Hepatocyte (in vitro differentiated cells): ENCODE measurements at regions not wholly inside any gene's neighbourhood (a gene's known extent, or its start where the extent isn't known, plus 50 kb on each side); places are given as distances from the start of the nearest gene placed in this dataset. TPM values are rescaled to one million over a fixed set of nuclear protein-coding genes. Genes with fewer than 3 reads are reported as not detected.

Experiments
- DNase-seq: peaks from one replicate; pipeline ENCODE4 v3.0.0-alpha.2; 2016; ENCODE audit warnings: low spot score
- H2AFZ ChIP-seq: fragments of 200-600 bp; sonication (generic); 2 replicates; pipeline ENCODE4 v1.6.0; 2016; ENCODE audit warnings: antibody characterized with exemption, mild to moderate bottlenecking
- H3K27ac ChIP-seq: fragments of 200-600 bp; sonication (generic); 2 replicates; pipeline ENCODE4 v1.5.1; 2016; ENCODE audit warnings: mild to moderate bottlenecking
- H3K27me3 ChIP-seq: fragments of 200-600 bp; sonication (generic); 2 replicates; pipeline ENCODE4 v1.6.1; 2016
- H3K36me3 ChIP-seq: fragments of 200-600 bp; sonication (generic); replicated peaks from 2 replicates; pipeline ENCODE4 v1.5.1; 2016; ENCODE audit warnings: low read depth; ENCODE audit not compliant: insufficient read depth
- H3K4me1 ChIP-seq: fragments of 200-600 bp; sonication (generic); 2 replicates; pipeline ENCODE4 v1.5.1; 2016; ENCODE audit warnings: mild to moderate bottlenecking, moderate library complexity; ENCODE audit not compliant: insufficient read depth
- H3K4me2 ChIP-seq: fragments of 200-600 bp; sonication (generic); 2 replicates; pipeline ENCODE4 v1.6.0; 2016
- H3K4me3 ChIP-seq: fragments of 200-600 bp; sonication (generic); 2 replicates; pipeline ENCODE4 v1.5.1; 2016; ENCODE audit warnings: mild to moderate bottlenecking
- H3K79me2 ChIP-seq: fragments of 200-600 bp; sonication (generic); 2 replicates; pipeline ENCODE4 v1.6.0; 2017; ENCODE audit warnings: mild to moderate bottlenecking
- H3K9me2 ChIP-seq: fragments of 200-600 bp; sonication (generic); replicated peaks from 2 replicates; pipeline ENCODE4 v1.6.0; 2017; ENCODE audit warnings: mild to moderate bottlenecking; ENCODE audit not compliant: insufficient read depth
- H3K9me3 ChIP-seq: fragments of 200-600 bp; sonication (generic); 2 replicates; pipeline ENCODE4 v1.5.1; 2016; ENCODE audit warnings: low read depth, mild to moderate bottlenecking
- H4K20me1 ChIP-seq: fragments of 200-600 bp; sonication (generic); 2 replicates; pipeline ENCODE4 v1.6.0; 2016; ENCODE audit warnings: mild to moderate bottlenecking; ENCODE audit not compliant: insufficient read depth, poor library complexity, severe bottlenecking
- CTCF ChIP-seq: fragments of 200-600 bp; sonication (generic); IDR thresholded peaks from 2 replicates; pipeline ENCODE4 v1.5.1; 2016; ENCODE audit warnings: antibody characterized with exemption, mild to moderate bottlenecking; ENCODE audit not compliant: poor library complexity
- EZH2 ChIP-seq: fragments of 200-600 bp; sonication (generic); IDR thresholded peaks from 2 replicates; pipeline ENCODE4 v1.6.1; 2016; ENCODE audit warnings: antibody characterized with exemption, mild to moderate bottlenecking, borderline replicate concordance
- EZH2phosphoT487 ChIP-seq: fragments of 200-600 bp; sonication (generic); IDR thresholded peaks from one replicate; pipeline ENCODE4 v1.6.1; 2018; ENCODE audit warnings: antibody characterized with exemption, mild to moderate bottlenecking, low read depth, moderate library complexity; ENCODE audit not compliant: unreplicated experiment, severe bottlenecking
- WGBS: methylation state at CpG from one replicate; pipeline ENCODE4 v1.1.6; 2016; ENCODE audit warnings: low lambda C conversion rate; ENCODE audit errors: missing lambda C conversion rate; 5-methylcytosine and 5-hydroxymethylcytosine counted together
- small RNA-seq: library from RNA; depleted of rRNA; stranded (forward); fragments of <200 nt; gene quantifications from one replicate; pipeline ENCODE3, GENCODE V24; 2014

DNA sequence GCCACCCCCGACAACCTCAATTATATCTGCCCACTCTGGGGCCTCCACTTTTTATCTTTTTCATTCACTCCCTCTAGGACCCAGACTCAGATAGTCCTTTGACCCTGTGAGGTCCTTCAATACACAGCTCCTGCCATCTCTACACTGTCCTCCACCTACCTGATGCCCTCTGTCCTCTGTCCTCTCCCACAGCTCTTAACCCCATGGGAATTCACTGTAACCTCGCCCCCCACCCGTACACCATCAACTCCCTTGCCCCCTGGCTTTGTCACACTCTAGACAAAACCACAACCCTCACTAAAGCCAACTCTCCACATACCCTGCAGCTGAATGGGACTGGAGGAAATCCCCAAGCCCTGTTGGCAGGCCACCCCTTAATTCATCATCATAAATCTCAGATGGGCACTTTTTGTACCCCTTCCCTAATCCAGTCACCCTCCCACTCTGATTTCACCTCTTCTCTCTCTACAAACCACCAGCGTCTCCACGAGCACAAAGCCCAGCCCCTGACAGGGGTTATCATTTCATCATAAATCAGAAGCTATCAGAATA lies 52.3 kb upstream of the ENPP6 start:
- 71% methylated on average over 5 of the region's 5 CpGs for WGBS
- no peak overlapping the region for H3K4me2 ChIP-seq
- DNase-seq = no peak

DNA sequence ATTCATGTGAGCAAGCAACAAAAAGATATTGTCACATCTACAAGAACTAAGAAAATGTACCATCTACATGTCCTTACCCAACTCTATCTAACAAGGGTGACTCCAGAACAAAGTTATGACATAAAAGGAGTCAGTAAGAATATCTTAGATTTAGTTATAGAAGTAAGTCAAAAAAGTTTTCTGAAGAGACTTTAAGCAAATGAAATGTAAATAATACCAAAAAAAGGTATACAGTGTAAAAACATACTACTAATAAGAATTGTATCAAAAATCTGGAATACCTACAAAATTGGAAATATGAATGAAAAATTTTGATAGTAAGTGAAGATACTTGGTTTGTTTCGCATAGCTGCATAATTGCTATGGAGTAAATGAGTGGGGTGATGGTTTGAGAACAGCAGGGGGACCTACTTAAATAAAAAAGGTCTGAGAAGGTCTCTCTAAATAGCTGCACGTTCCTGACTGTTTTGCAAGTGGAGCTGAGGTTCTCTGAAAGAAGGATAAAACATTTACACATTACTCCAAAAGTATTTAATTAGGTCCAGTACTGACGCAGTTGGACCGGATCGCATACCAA lies 51.0 kb upstream of the ENPP6 start:
- no peak for DNase-seq
- no peak overlapping the region for H3K4me2 ChIP-seq
- H3K4me1 ChIP-seq = no peaks in the 10 kb centered on the region
- no peaks in the 10 kb centered on the region for H4K20me1 ChIP-seq
- H3K36me3 ChIP-seq = no peaks in the 10 kb centered on the region
- no peaks in the 10 kb centered on the region for H3K9me2 ChIP-seq
- no peak overlapping the region for H3K4me3 ChIP-seq
- 85% methylated on average over 5 of the region's 5 CpGs for WGBS
- no peak overlapping the region for H2AFZ ChIP-seq
- no peak for TF ChIP-seq EZH2
- TF ChIP-seq CTCF = no peak
- no peak for TF ChIP-seq EZH2phosphoT487
- H3K27me3 ChIP-seq = no peaks in the 10 kb centered on the region
- H3K27ac ChIP-seq = no peak overlapping the region
- H3K79me2 ChIP-seq = no peaks in the 10 kb centered on the region
- H3K9me3 ChIP-seq = no peaks in the 10 kb centered on the region

More for the DNA sequence above, 52.3 kb upstream of the ENPP6 start:
- Histone ChIP-seq H3K79me2 (no peaks in the 10 kb centered on the region), H3K4me1 (no peaks in the 10 kb centered on the region), H2AFZ (no peak overlapping the region), H3K9me2 (no peaks in the 10 kb centered on the region), H3K36me3 (no peaks in the 10 kb centered on the region), H3K9me3 (no peaks in the 10 kb centered on the region), H4K20me1 (no peaks in the 10 kb centered on the region), H3K4me3 (no peak overlapping the region), H3K27me3 (no peaks in the 10 kb centered on the region), H3K27ac (no peak overlapping the region)
- TF ChIP-seq CTCF (no peak), EZH2 (no peak), EZH2phosphoT487 (no peak)

DNA sequence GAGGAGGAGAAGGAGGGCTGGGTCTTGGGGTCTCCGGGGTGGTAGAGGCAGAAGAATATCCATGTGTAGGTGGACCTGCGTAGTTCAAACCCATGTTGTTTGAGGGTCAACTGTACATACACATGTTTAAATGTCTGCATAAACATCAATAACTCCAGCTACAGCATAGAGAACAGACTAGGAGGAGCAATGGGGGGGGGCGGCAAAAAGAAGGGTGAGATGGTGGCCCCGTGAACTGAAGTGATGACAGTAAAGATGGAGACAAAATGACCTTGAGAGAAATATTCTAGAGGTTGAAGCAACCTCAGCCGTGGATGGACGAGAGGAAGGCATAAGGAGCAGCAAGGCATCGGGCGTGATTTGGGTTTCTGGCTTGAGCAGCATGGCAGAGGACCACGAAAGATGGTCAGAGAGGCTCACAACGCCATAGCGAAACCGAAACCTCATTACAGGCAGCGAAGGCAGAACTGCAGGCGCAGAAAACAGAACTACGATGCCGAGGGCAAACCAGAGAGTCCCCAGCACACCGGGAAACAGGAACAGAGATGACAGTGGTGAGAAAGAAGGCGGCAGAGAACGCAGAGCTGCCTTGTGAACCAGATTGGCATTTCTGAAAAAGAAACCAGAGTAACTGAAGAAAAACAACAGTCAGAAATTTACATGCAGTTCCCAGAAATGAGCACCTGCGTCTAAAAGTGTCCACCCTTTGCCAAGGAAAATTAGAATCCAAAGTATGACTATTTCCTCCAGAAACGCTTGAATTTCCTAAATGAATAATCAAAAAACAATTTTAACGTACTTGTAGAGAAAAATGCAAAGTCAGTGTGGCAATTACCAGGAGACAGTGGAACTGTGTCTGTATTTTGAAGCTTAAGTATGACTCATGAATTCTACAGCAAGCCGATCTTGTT lies 50.3 kb upstream of the ENPP6 start:
- no peak overlapping the region for H3K27ac ChIP-seq
- TF ChIP-seq EZH2phosphoT487 (no peak), EZH2 (no peak), CTCF (no peak)
- peak; percentile 30 for DNase-seq

More for the DNA sequence above, 50.3 kb upstream of the ENPP6 start:
- Histone ChIP-seq H3K27me3 (no peaks in the 10 kb centered on the region), H2AFZ (no peak overlapping the region), H4K20me1 (no peaks in the 10 kb centered on the region), H3K36me3 (no peaks in the 10 kb centered on the region), H3K79me2 (no peaks in the 10 kb centered on the region), H3K4me2 (peak overlapping the region; percentile 49), H3K9me3 (no peaks in the 10 kb centered on the region), H3K4me1 (no peaks in the 10 kb centered on the region), H3K4me3 (no peak overlapping the region), H3K9me2 (no peaks in the 10 kb centered on the region)
- WGBS = 91% methylated on average over 23 of the region's 23 CpGs

Small RNAs in the stretch of these regions (small RNA-seq; reads per million reads assigned to genes)
- gene RN7SL28P = not detected
